ENCODE measurements at regions not wholly inside any gene's neighbourhood (a gene's known extent, or its start where the extent isn't known, plus 50 kb on each side); places are given as distances from the start of the nearest gene placed in this dataset.
"Not testable (repeated sequence)": the region's sequence is repeated elsewhere in the genome, so short reads cannot be mapped to it uniquely, and the experiment has no call there.

DNA sequence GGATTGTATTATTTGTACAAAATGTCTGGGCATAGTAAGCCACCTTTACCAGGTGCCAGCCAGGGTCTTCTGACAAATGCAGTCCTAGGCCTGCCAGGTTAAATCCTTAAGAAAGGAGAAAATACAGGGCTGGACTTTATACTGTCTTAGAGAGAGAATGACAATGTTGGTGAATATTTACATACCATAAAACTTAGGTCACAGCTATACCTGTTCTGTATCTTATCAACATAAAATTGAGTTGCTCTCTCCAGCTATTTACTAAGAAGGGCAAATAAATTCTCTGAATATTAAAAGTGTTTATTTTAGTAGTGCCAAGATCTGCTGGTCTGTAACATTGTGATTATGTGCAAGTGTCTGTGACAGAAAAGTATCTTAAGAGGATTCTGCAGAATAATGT is 971.1 kb downstream of the AACS start:
- TF ChIP-seq, protein P1, sequence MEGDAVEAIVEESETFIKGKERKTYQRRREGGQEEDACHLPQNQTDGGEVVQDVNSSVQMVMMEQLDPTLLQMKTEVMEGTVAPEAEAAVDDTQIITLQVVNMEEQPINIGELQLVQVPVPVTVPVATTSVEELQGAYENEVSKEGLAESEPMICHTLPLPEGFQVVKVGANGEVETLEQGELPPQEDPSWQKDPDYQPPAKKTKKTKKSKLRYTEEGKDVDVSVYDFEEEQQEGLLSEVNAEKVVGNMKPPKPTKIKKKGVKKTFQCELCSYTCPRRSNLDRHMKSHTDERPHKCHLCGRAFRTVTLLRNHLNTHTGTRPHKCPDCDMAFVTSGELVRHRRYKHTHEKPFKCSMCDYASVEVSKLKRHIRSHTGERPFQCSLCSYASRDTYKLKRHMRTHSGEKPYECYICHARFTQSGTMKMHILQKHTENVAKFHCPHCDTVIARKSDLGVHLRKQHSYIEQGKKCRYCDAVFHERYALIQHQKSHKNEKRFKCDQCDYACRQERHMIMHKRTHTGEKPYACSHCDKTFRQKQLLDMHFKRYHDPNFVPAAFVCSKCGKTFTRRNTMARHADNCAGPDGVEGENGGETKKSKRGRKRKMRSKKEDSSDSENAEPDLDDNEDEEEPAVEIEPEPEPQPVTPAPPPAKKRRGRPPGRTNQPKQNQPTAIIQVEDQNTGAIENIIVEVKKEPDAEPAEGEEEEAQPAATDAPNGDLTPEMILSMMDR (IDR thresholded peaks at IDR 0.05; ENCODE audit: unreplicated experiment), result no peak
- no peaks in the 10 kb centered on the region for H3K36me3 Mint-ChIP-seq
- H3K27me3 Mint-ChIP-seq (ENCODE audit: low read depth), result no peaks in the 10 kb centered on the region
- no peaks in the 10 kb centered on the region for H3K4me1 Mint-ChIP-seq
- H3K4me3 Mint-ChIP-seq, result no peak overlapping the region
- no peak overlapping the region for H3K27ac Mint-ChIP-seq
- peaks cover 34% of the 10 kb centered on the region for H3K9me3 Mint-ChIP-seq
- no peak for DNase-seq (ENCODE audit: low spot score in 2 of 2, unreplicated experiment in 2 of 2)

DNA sequence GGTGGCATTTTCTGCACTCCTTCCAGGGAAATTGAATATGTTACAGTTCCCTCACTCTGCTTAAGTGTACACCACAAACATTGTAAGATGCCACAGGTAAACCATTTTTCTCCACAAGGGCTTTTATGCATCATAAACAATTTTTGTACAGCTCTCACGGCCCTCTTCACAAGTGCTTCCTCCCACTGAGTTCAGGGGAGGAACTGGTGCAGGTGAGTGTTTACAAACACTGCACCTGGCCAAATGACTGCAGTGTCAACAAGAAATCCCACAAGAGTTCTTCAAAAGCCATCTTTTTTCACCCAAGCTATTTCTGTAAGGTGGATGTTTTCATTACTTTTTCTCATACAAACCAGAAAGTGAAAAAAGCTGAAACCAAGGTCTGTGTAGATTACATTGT is 973.2 kb downstream of the AACS start:
- Mint-ChIP-seq H3K27ac (no peak overlapping the region), H3K4me3 (no peak overlapping the region), H3K9me3 (peaks cover 31% of the 10 kb centered on the region), H3K4me1 (no peaks in the 10 kb centered on the region), H3K36me3 (no peaks in the 10 kb centered on the region), H3K27me3 (ENCODE audit: low read depth) (no peaks in the 10 kb centered on the region)
- TF ChIP-seq, protein P1 (IDR thresholded peaks at IDR 0.05; ENCODE audit: unreplicated experiment), result no peak
- no peak for DNase-seq (ENCODE audit: low spot score in 2 of 2, unreplicated experiment in 2 of 2)

DNA sequence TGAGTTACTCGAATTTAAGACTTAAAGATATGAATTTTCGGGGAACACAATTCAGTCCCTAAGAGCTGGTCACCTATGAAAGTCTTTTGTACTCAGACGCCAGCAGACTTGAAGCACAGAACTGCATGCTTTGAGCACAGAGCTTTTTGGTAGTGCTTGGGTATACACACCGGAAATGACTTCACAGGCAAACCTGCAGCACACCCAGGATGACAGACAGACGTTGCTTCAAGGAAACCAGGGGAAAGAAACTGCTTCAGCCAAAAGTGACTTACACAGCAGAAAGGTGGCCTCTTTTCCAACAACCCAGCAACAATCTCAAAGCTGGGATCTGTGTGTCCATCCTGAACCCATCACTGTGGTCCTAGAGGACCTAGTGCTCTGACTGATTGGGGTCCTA is 975.1 kb downstream of the AACS start:
- no peak for DNase-seq (ENCODE audit: low spot score in 2 of 2, unreplicated experiment in 2 of 2)
- peaks cover 34% of the 10 kb centered on the region for H3K9me3 Mint-ChIP-seq
- no peaks in the 10 kb centered on the region for H3K4me1 Mint-ChIP-seq
- H3K27me3 Mint-ChIP-seq (ENCODE audit: low read depth), result no peaks in the 10 kb centered on the region
- TF ChIP-seq, protein P1 (IDR thresholded peaks at IDR 0.05; ENCODE audit: unreplicated experiment), result no peak
- H3K36me3 Mint-ChIP-seq, result no peaks in the 10 kb centered on the region
- no peak overlapping the region for H3K27ac Mint-ChIP-seq
- H3K4me3 Mint-ChIP-seq, result no peak overlapping the region

DNA sequence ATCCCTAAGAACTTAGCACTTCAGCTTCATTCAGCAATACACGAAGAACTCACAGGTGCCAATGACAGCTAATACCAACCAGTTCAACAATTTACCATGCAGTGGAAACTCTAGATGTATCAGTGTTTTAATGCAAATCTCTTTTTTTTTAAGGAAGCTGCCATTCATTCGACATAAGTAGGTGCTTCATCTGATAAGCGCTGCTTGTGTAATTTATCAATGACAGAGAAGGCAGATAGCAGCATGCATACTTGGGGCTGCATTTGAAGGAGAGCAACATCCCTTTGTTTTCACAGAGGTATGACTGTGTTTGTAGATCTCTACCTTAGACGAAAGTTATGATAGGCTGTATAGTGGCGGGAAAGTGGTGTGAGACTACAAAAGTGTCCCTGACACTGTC is 977.1 kb downstream of the AACS start:
- H3K27ac Mint-ChIP-seq, result no peak overlapping the region
- H3K9me3 Mint-ChIP-seq, result peaks cover 48% of the 10 kb centered on the region
- no peaks in the 10 kb centered on the region for H3K36me3 Mint-ChIP-seq
- no peaks in the 10 kb centered on the region for H3K4me1 Mint-ChIP-seq
- H3K4me3 Mint-ChIP-seq, result no peak overlapping the region
- DNase-seq (ENCODE audit: low spot score in 2 of 2, unreplicated experiment in 2 of 2), result no peak
- H3K27me3 Mint-ChIP-seq (ENCODE audit: low read depth), result no peaks in the 10 kb centered on the region
- TF ChIP-seq, protein P1 (IDR thresholded peaks at IDR 0.05; ENCODE audit: unreplicated experiment), result no peak

DNA sequence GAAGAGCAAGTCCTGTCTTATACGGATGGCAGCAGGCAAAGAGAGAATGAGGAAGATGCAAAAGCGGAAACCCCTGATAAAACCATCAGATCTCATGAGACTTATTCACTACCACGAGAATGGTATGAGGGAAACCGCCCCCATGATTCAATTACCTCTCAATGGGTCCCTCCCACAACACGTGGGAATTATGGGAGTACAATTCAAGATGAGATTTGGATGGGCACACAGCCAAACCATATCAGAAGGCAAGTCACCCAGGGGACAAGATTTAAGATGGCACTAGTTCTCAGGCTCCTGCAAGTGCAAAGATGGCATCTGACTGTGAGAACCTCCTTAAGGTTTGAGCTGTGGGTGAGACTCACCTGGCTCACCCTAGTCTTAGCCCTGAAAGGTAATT is 984.3 kb downstream of the AACS start:
- not testable (repeated sequence) for H3K4me1 Mint-ChIP-seq; DNase-seq (ENCODE audit: low spot score in 2 of 2, unreplicated experiment in 2 of 2); H3K27me3 Mint-ChIP-seq (ENCODE audit: low read depth); H3K4me3 Mint-ChIP-seq; H3K36me3 Mint-ChIP-seq; H3K27ac Mint-ChIP-seq
- peaks cover 49% of the 10 kb centered on the region for H3K9me3 Mint-ChIP-seq

DNA sequence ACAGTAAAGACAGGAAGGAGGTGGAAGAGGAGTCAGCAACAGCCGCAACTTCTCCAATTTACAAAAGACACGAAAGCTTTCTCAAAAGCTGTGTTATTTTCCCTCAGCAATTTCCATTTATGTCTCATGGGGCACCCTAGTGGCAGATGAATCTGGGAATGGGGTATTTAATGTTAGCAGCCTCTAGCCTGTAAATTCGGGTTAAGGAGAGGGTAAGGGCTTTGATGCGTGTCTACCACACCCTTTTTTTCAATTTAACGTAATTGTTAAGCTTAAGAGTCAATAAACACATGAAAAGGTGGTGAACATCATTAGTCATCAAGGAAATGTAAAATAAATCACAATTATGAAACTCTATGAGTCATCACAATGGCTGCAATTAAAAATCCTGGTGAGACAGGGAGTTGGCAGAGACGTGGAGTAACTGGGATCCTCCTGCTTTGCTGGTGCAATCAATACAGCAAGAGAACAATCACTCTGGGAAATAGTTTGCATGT is 986.4 kb downstream of the AACS start:
- TF ChIP-seq, protein P1 (IDR thresholded peaks at IDR 0.05; ENCODE audit: unreplicated experiment), result no peak
- peaks cover 35% of the 10 kb centered on the region for H3K9me3 Mint-ChIP-seq
- H3K27ac Mint-ChIP-seq, result no peak overlapping the region
- H3K36me3 Mint-ChIP-seq, result no peaks in the 10 kb centered on the region
- no peak overlapping the region for H3K4me3 Mint-ChIP-seq
- H3K4me1 Mint-ChIP-seq, result no peaks in the 10 kb centered on the region
- no peak for DNase-seq (ENCODE audit: low spot score in 2 of 2, unreplicated experiment in 2 of 2)
- no peaks in the 10 kb centered on the region for H3K27me3 Mint-ChIP-seq (ENCODE audit: low read depth)

Measured in mesothelial cell of epicardium (in vitro differentiated cells).